SK-N-MC (cell line): ENCODE measurements at regions not wholly inside any gene's neighbourhood (a gene's known extent, or its start where the extent isn't known, plus 50 kb on each side); places are given as distances from the start of the nearest gene placed in this dataset.

Source experiments
- DNase-seq: peaks from one replicate; pipeline ENCODE4 v3.0.0-alpha.2; 2011; ENCODE audit warnings: low read depth, low spot score
- H3K27ac ChIP-seq: fragments of 200-600 bp; sonication (generic); 2 replicates; pipeline ENCODE4 v1.5.1; 2016; ENCODE audit warnings: mixed run types
- H3K36me3 ChIP-seq: fragments of 200-600 bp; sonication (generic); 2 replicates; pipeline ENCODE4 v1.6.1; 2017; ENCODE audit warnings: antibody characterized with exemption, low read length, mixed read lengths; ENCODE audit not compliant: insufficient read depth
- H3K4me3 ChIP-seq: fragments of 200-600 bp; sonication (generic); 2 replicates; pipeline ENCODE4 v1.5.1; 2016
- H3K9ac ChIP-seq: fragments of 200-600 bp; sonication (generic); 2 replicates; pipeline ENCODE4 v1.8.0; 2017; ENCODE audit warnings: mixed run types, mixed read lengths; ENCODE audit not compliant: insufficient read length
- H3K9me3 ChIP-seq: fragments of 200-600 bp; sonication (generic); 2 replicates; pipeline ENCODE4 v1.6.1; 2017; ENCODE audit warnings: low read depth, mild to moderate bottlenecking, antibody characterized with exemption, low read length, moderate library complexity, mixed read lengths
- EZH2 ChIP-seq: fragments of 200-600 bp; sonication (generic); IDR thresholded peaks from one replicate; pipeline ENCODE4 v1.6.1; 2017; ENCODE audit warnings: antibody characterized with exemption
- FOXP2 ChIP-seq: optimal IDR thresholded peaks from 2 replicates; pipeline ENCODE3; 2011; ENCODE audit warnings: mild to moderate bottlenecking, moderate library complexity; ENCODE audit not compliant: insufficient read depth; ENCODE audit errors: extremely low read length, control extremely low read depth
- POLR2AphosphoS5 ChIP-seq: IDR thresholded peaks from 2 replicates; pipeline ENCODE4 v1.6.1; 2012; ENCODE audit warnings: mild to moderate bottlenecking, low read depth, low read length, borderline replicate concordance

GRCh38 chr9:72415948-72416347 is 50.9 kb upstream of the ZFAND5 start:
- H3K36me3 ChIP-seq = no peaks in the 10 kb centered on the region
- no peak overlapping the region for H3K9ac ChIP-seq

GRCh38 chr9:72415163-72415562 is 50.2 kb upstream of the ZFAND5 start:
- TF ChIP-seq POLR2AphosphoS5 = no peak
- TF ChIP-seq FOXP2 = no peak
- TF ChIP-seq EZH2 = no peak
- H3K9ac ChIP-seq = no peak overlapping the region
- no peak overlapping the region for H3K27ac ChIP-seq
- H3K4me3 ChIP-seq = no peak overlapping the region
- H3K9me3 ChIP-seq = no peaks in the 10 kb centered on the region
- H3K36me3 ChIP-seq = no peaks in the 10 kb centered on the region
- DNase-seq = no peak

More at GRCh38 chr9:72415948-72416347, 50.9 kb upstream of the ZFAND5 start:
- TF ChIP-seq EZH2 (no peak), POLR2AphosphoS5 (no peak), FOXP2 (no peak)
- DNase-seq = no peak
- Histone ChIP-seq H3K27ac (no peak overlapping the region), H3K4me3 (no peak overlapping the region), H3K9me3 (no peaks in the 10 kb centered on the region)
